Dendritic cell treated with granulocyte-macrophage colony-stimulating factor and Interleukin-4, amounts not matched to agents 40 ng/mL and 50 ng/mL, for 4 days (primary cell): ENCODE measurements at regions not wholly inside any gene's neighbourhood (a gene's known extent, or its start where the extent isn't known, plus 50 kb on each side); places are given as distances from the start of the nearest gene placed in this dataset.
"Not testable (repeated sequence)": the region's sequence is repeated elsewhere in the genome, so short reads cannot be mapped to it uniquely, and the experiment has no call there.

Experiments used
- H3K27ac Mint-ChIP-seq: one replicate; pipeline ENCODE4 v1.8.0; 2022; ENCODE audit warnings: mild to moderate bottlenecking, mixed read lengths
- H3K27me3 Mint-ChIP-seq: one replicate; pipeline ENCODE4 v1.8.0; 2022; ENCODE audit warnings: mild to moderate bottlenecking, mixed read lengths
- H3K36me3 Mint-ChIP-seq: one replicate; pipeline ENCODE4 v1.8.0; 2022; ENCODE audit warnings: low read depth, mixed read lengths
- H3K4me1 Mint-ChIP-seq: one replicate; pipeline ENCODE4 v1.8.0; 2022; ENCODE audit warnings: low read depth, mixed read lengths
- H3K4me3 Mint-ChIP-seq: one replicate; pipeline ENCODE4 v1.8.0; 2022; ENCODE audit warnings: mild to moderate bottlenecking, moderate library complexity, mixed read lengths
- H3K9me3 Mint-ChIP-seq: one replicate; pipeline ENCODE4 v1.8.0; 2022; ENCODE audit warnings: mixed read lengths
- intact Hi-C: fragments of 100-400 bp; cut with micrococcal nuclease; formaldehyde crosslinking; loops from one replicate; pipeline ENCODE4 v1.15.0; 2022

GRCh38 chr4:107392380-107392779 lies 327.7 kb downstream of the PAPSS1 start:
- Mint-ChIP-seq H3K36me3 (no peaks in the 10 kb centered on the region), H3K4me3 (no peak overlapping the region), H3K9me3 (peaks cover 15% of the 10 kb centered on the region), H3K27me3 (no peaks in the 10 kb centered on the region), H3K4me1 (no peaks in the 10 kb centered on the region), H3K27ac (no peak overlapping the region)
- intact Hi-C loops, result no loop called here

- Mint-ChIP-seq H3K36me3 (no peaks in the 10 kb centered on the region), H3K9me3 (peaks cover 8% of the 10 kb centered on the region), H3K4me3 (no peak overlapping the region), H3K4me1 (no peaks in the 10 kb centered on the region), H3K27ac (no peak overlapping the region), H3K27me3 (no peaks in the 10 kb centered on the region)
- intact Hi-C loops, result no loop called here
Measured at GRCh38 chr4:107391630-107392028, 328.4 kb downstream of the PAPSS1 start.

- Mint-ChIP-seq H3K36me3 (no peaks in the 10 kb centered on the region), H3K27me3 (no peaks in the 10 kb centered on the region), H3K4me3 (no peak overlapping the region), H3K9me3 (peaks cover 8% of the 10 kb centered on the region), H3K27ac (no peak overlapping the region), H3K4me1 (no peaks in the 10 kb centered on the region)
- intact Hi-C loops, result no loop called here
Measured at GRCh38 chr4:107391009-107391629, 328.9 kb downstream of the PAPSS1 start.

GRCh38 chr4:107389965-107390364 lies 330.1 kb downstream of the PAPSS1 start:
- peaks cover 8% of the 10 kb centered on the region for H3K9me3 Mint-ChIP-seq

GRCh38 chr4:107388736-107389274 lies 331.2 kb downstream of the PAPSS1 start:
- Mint-ChIP-seq H3K36me3 (no peaks in the 10 kb centered on the region), H3K27ac (no peak overlapping the region), H3K4me1 (no peaks in the 10 kb centered on the region), H3K27me3 (no peaks in the 10 kb centered on the region), H3K4me3 (no peak overlapping the region), H3K9me3 (peaks cover 8% of the 10 kb centered on the region)
- intact Hi-C loops, result no loop called here

More at GRCh38 chr4:107389965-107390364, 330.1 kb downstream of the PAPSS1 start:
- H3K4me1 Mint-ChIP-seq, result no peaks in the 10 kb centered on the region
- no peak overlapping the region for H3K27ac Mint-ChIP-seq
- no peak overlapping the region for H3K4me3 Mint-ChIP-seq
- no peaks in the 10 kb centered on the region for H3K36me3 Mint-ChIP-seq
- no peaks in the 10 kb centered on the region for H3K27me3 Mint-ChIP-seq
- intact Hi-C loops, result no loop called here

- H3K4me3 Mint-ChIP-seq, result no peak overlapping the region
- H3K4me1 Mint-ChIP-seq, result no peaks in the 10 kb centered on the region
- no peak overlapping the region for H3K27ac Mint-ChIP-seq
- H3K9me3 Mint-ChIP-seq, result peaks cover 11% of the 10 kb centered on the region
- no peaks in the 10 kb centered on the region for H3K36me3 Mint-ChIP-seq
- H3K27me3 Mint-ChIP-seq, result no peaks in the 10 kb centered on the region
- intact Hi-C loops, result no loop called here
Measured at GRCh38 chr4:107380836-107381438, 339.1 kb downstream of the PAPSS1 start.

GRCh38 chr4:107380190-107380589 lies 339.8 kb downstream of the PAPSS1 start:
- no peak overlapping the region for H3K27ac Mint-ChIP-seq
- H3K36me3 Mint-ChIP-seq, result no peaks in the 10 kb centered on the region
- intact Hi-C loops, result no loop called here
- no peaks in the 10 kb centered on the region for H3K4me1 Mint-ChIP-seq
- H3K27me3 Mint-ChIP-seq, result no peaks in the 10 kb centered on the region
- peaks cover 11% of the 10 kb centered on the region for H3K9me3 Mint-ChIP-seq
- H3K4me3 Mint-ChIP-seq, result no peak overlapping the region

- no peaks in the 10 kb centered on the region for H3K27me3 Mint-ChIP-seq
- H3K27ac Mint-ChIP-seq, result no peak overlapping the region
- no peaks in the 10 kb centered on the region for H3K36me3 Mint-ChIP-seq
- H3K4me1 Mint-ChIP-seq, result no peaks in the 10 kb centered on the region
- intact Hi-C loops, result no loop called here
- no peak overlapping the region for H3K4me3 Mint-ChIP-seq
- peaks cover 11% of the 10 kb centered on the region for H3K9me3 Mint-ChIP-seq
Measured at GRCh38 chr4:107379054-107379869, 340.8 kb downstream of the PAPSS1 start.

GRCh38 chr4:107376293-107376692 lies 340.2 kb upstream of the DKK2 start:
- no peaks in the 10 kb centered on the region for H3K4me1 Mint-ChIP-seq
- no peaks in the 10 kb centered on the region for H3K27me3 Mint-ChIP-seq
- no peak overlapping the region for H3K4me3 Mint-ChIP-seq
- no peak overlapping the region for H3K27ac Mint-ChIP-seq
- H3K36me3 Mint-ChIP-seq, result no peaks in the 10 kb centered on the region
- intact Hi-C loops, result no loop called here
- H3K9me3 Mint-ChIP-seq, result peaks cover 16% of the 10 kb centered on the region

- Mint-ChIP-seq H3K4me3 (no peak overlapping the region), H3K27ac (no peak overlapping the region), H3K27me3 (no peaks in the 10 kb centered on the region), H3K4me1 (no peaks in the 10 kb centered on the region), H3K36me3 (no peaks in the 10 kb centered on the region), H3K9me3 (peaks cover 9% of the 10 kb centered on the region)
- intact Hi-C loops, result no loop called here
Measured at GRCh38 chr4:107366900-107367299, 330.8 kb upstream of the DKK2 start.

- Mint-ChIP-seq H3K4me3 (no peak overlapping the region), H3K27me3 (no peaks in the 10 kb centered on the region), H3K36me3 (no peaks in the 10 kb centered on the region), H3K9me3 (peaks cover 9% of the 10 kb centered on the region), H3K27ac (no peak overlapping the region), H3K4me1 (no peaks in the 10 kb centered on the region)
- intact Hi-C loops, result no loop called here
Measured at GRCh38 chr4:107366016-107366735, 330.1 kb upstream of the DKK2 start.

- H3K27me3 Mint-ChIP-seq, result no peaks in the 10 kb centered on the region
- H3K9me3 Mint-ChIP-seq, result peaks cover 9% of the 10 kb centered on the region
- no peaks in the 10 kb centered on the region for H3K36me3 Mint-ChIP-seq
- H3K4me1 Mint-ChIP-seq, result no peaks in the 10 kb centered on the region
- H3K4me3 Mint-ChIP-seq, result no peak overlapping the region
- H3K27ac Mint-ChIP-seq, result no peak overlapping the region
- intact Hi-C loops, result no loop called here
Measured at GRCh38 chr4:107363125-107363524, 327.0 kb upstream of the DKK2 start.

- Mint-ChIP-seq H3K27me3 (no peaks in the 10 kb centered on the region), H3K4me1 (no peaks in the 10 kb centered on the region), H3K4me3 (no peak overlapping the region), H3K36me3 (no peaks in the 10 kb centered on the region), H3K27ac (no peak overlapping the region), H3K9me3 (peaks cover 2% of the 10 kb centered on the region)
- intact Hi-C loops, result no loop called here
Measured at GRCh38 chr4:107359208-107359607, 323.1 kb upstream of the DKK2 start.

- H3K4me1 Mint-ChIP-seq, H3K27ac Mint-ChIP-seq, H3K36me3 Mint-ChIP-seq, H3K27me3 Mint-ChIP-seq, intact Hi-C loops, H3K4me3 Mint-ChIP-seq, H3K9me3 Mint-ChIP-seq: not testable (repeated sequence)
Measured at GRCh38 chr4:107354304-107354703, 318.2 kb upstream of the DKK2 start.
